WTC11 (cell line): ENCODE measurements at regions not wholly inside any gene's neighbourhood (a gene's known extent, or its start where the extent isn't known, plus 50 kb on each side); places are given as distances from the start of the nearest gene placed in this dataset.

Experiments
- ATAC-seq: fragments of 200-7000 bp; cut with Tn5 transposase; 2 replicates; pipeline ENCODE4 v1.10.0; 2021; ENCODE audit warnings: mild to moderate bottlenecking, moderate library complexity
- CTCF ChIA-PET: fragments of 300-600 bp; sonication (Branson Sonifier 250); formaldehyde crosslinking; loops from one replicate; lab custom pipeline; 2021; ENCODE audit warnings: antibody characterized with exemption; lab: Charles Lee
- POLR2A ChIA-PET: fragments of 350-600 bp; sonication (Branson Sonifier 250); formaldehyde crosslinking; loops from one replicate; lab custom pipeline; 2021; ENCODE audit warnings: antibody characterized with exemption; lab: Charles Lee
- DNase-seq: peaks from one replicate; pipeline ENCODE4 v3.0.0; 2021; ENCODE audit warnings: low spot score
- H3K27ac Mint-ChIP-seq: 2 replicates; pipeline ENCODE4 v1.8.0; 2021; ENCODE audit warnings: mixed read lengths
- H3K27me3 Mint-ChIP-seq: 2 replicates; pipeline ENCODE4 v1.8.0; 2021; ENCODE audit warnings: low read depth, mild to moderate bottlenecking, moderate library complexity, mixed read lengths
- H3K36me3 Mint-ChIP-seq: 2 replicates; pipeline ENCODE4 v1.8.0; 2021; ENCODE audit warnings: mixed read lengths
- H3K4me1 Mint-ChIP-seq: 2 replicates; pipeline ENCODE4 v1.8.0; 2022; ENCODE audit warnings: mixed read lengths
- H3K4me3 Mint-ChIP-seq: 2 replicates; pipeline ENCODE4 v1.8.0; 2021; ENCODE audit warnings: mild to moderate bottlenecking, moderate library complexity, mixed read lengths
- H3K9me3 Mint-ChIP-seq: 2 replicates; pipeline ENCODE4 v1.8.0; 2021; ENCODE audit warnings: mixed read lengths
- ATF1 ChIP-seq: sonication (generic); formaldehyde crosslinking; IDR thresholded peaks from 2 replicates; pipeline ENCODE4 v1.8.1; 2023; ENCODE audit warnings: mild to moderate bottlenecking, moderate library complexity, missing genetic modification reagents
- CREB1 ChIP-seq: sonication (generic); formaldehyde crosslinking; IDR thresholded peaks from 2 replicates; pipeline ENCODE4 v1.8.0; 2023; ENCODE audit warnings: mild to moderate bottlenecking, missing genetic modification reagents
- CREM ChIP-seq: sonication (generic); formaldehyde crosslinking; IDR thresholded peaks from 2 replicates; pipeline ENCODE4 v1.8.1; 2022; ENCODE audit warnings: mild to moderate bottlenecking, missing genetic modification reagents, moderate library complexity
- FOXK1 ChIP-seq: sonication (generic); formaldehyde crosslinking; IDR thresholded peaks from 2 replicates; pipeline ENCODE4 v1.8.0; 2022; ENCODE audit warnings: mild to moderate bottlenecking, moderate library complexity, missing genetic modification reagents
- GRHL2 ChIP-seq: fragments of 250-450 bp; sonication (Bioruptor Pico); IDR thresholded peaks from 2 replicates; pipeline ENCODE4 v1.8.0; 2022; ENCODE audit warnings: mild to moderate bottlenecking, moderate library complexity; ENCODE audit not compliant: insufficient replicate concordance, severe bottlenecking
- JAZF1 ChIP-seq: fragments of 250-450 bp; sonication (Bioruptor Pico); IDR thresholded peaks from 2 replicates; pipeline ENCODE4 v1.9.0; 2021; ENCODE audit warnings: moderate library complexity, mild to moderate bottlenecking, inconsistent platforms
- MXD4 ChIP-seq: fragments of 250-450 bp; sonication (Bioruptor Pico); IDR thresholded peaks from 2 replicates; pipeline ENCODE4 v1.8.0; 2021; ENCODE audit warnings: mild to moderate bottlenecking, moderate library complexity, borderline replicate concordance
- MYBL2 ChIP-seq: sonication (generic); formaldehyde crosslinking; IDR thresholded peaks from 2 replicates; pipeline ENCODE4 v1.8.1; 2023; ENCODE audit warnings: mild to moderate bottlenecking, moderate library complexity, missing genetic modification reagents
- NFATC4 ChIP-seq: fragments of 250-450 bp; sonication (Bioruptor Pico); IDR thresholded peaks from 2 replicates; pipeline ENCODE4 v1.9.0; 2021; ENCODE audit warnings: mild to moderate bottlenecking
- NFE2L1 ChIP-seq: sonication (generic); formaldehyde crosslinking; IDR thresholded peaks from 2 replicates; pipeline ENCODE4 v1.8.1; 2023; ENCODE audit warnings: missing genetic modification reagents
- NR1H2 ChIP-seq: sonication (generic); formaldehyde crosslinking; IDR thresholded peaks from 2 replicates; pipeline ENCODE4 v1.9.0; 2021; ENCODE audit warnings: mild to moderate bottlenecking, moderate library complexity, missing genetic modification reagents
- NR2C2 ChIP-seq: sonication (generic); formaldehyde crosslinking; IDR thresholded peaks from 2 replicates; pipeline ENCODE4 v1.8.0; 2022; ENCODE audit warnings: mild to moderate bottlenecking, missing genetic modification reagents
- RELA ChIP-seq: sonication (generic); formaldehyde crosslinking; IDR thresholded peaks from 2 replicates; pipeline ENCODE4 v1.8.1; 2022; ENCODE audit warnings: missing genetic modification reagents, mild to moderate bottlenecking, borderline replicate concordance
- RORB ChIP-seq: fragments of 250-450 bp; sonication (Bioruptor Pico); IDR thresholded peaks from 2 replicates; pipeline ENCODE4 v1.9.0; 2021; ENCODE audit warnings: mild to moderate bottlenecking
- SP1 ChIP-seq: sonication (generic); formaldehyde crosslinking; conservative IDR thresholded peaks from 2 replicates; pipeline ENCODE4 v1.8.1; 2022; ENCODE audit warnings: missing genetic modification reagents
- TEAD1 ChIP-seq: sonication (generic); formaldehyde crosslinking; IDR thresholded peaks from 2 replicates; pipeline ENCODE4 v1.8.0; 2022; ENCODE audit warnings: mild to moderate bottlenecking, missing genetic modification reagents
- TP53 ChIP-seq: sonication (generic); formaldehyde crosslinking; IDR thresholded peaks from 2 replicates; pipeline ENCODE4 v1.8.1; 2023; ENCODE audit warnings: mild to moderate bottlenecking, missing genetic modification reagents
- ZBTB21 ChIP-seq: sonication (generic); formaldehyde crosslinking; IDR thresholded peaks from 2 replicates; pipeline ENCODE4 v1.8.1; 2023; ENCODE audit warnings: mild to moderate bottlenecking, missing genetic modification reagents, borderline replicate concordance
- ZNF281 ChIP-seq: sonication (generic); formaldehyde crosslinking; IDR thresholded peaks from 2 replicates; pipeline ENCODE4 v1.8.0; 2023; ENCODE audit warnings: mild to moderate bottlenecking, missing genetic modification reagents
- ZNF416 ChIP-seq: fragments of 250-450 bp; sonication (Bioruptor Pico); IDR thresholded peaks from 2 replicates; pipeline ENCODE4 v1.9.0; 2021; ENCODE audit warnings: mild to moderate bottlenecking, inconsistent platforms
- TF ChIP-seq, protein P1 (sequence below): sonication (generic); formaldehyde crosslinking; IDR thresholded peaks from 2 replicates; pipeline ENCODE4 v1.8.0; 2022; ENCODE audit warnings: mild to moderate bottlenecking, missing genetic modification reagents
- TF ChIP-seq, protein P2 (sequence below): sonication (generic); formaldehyde crosslinking; IDR thresholded peaks from 2 replicates; pipeline ENCODE4 v1.8.1; 2023; ENCODE audit warnings: mild to moderate bottlenecking, missing genetic modification reagents, moderate library complexity
- TF ChIP-seq, protein P3 (sequence below): sonication (generic); formaldehyde crosslinking; IDR thresholded peaks from 2 replicates; pipeline ENCODE4 v1.8.1; 2022; ENCODE audit warnings: low read depth, mild to moderate bottlenecking, moderate library complexity, missing genetic modification reagents, borderline replicate concordance
- TF ChIP-seq, protein P4 (sequence below): sonication (generic); formaldehyde crosslinking; IDR thresholded peaks from 2 replicates; pipeline ENCODE4 v1.8.0; 2023; ENCODE audit warnings: missing genetic modification reagents, mild to moderate bottlenecking, borderline replicate concordance
- TF ChIP-seq, protein P5 (sequence below): sonication (generic); formaldehyde crosslinking; IDR thresholded peaks from 2 replicates; pipeline ENCODE4 v1.8.0; 2022; ENCODE audit warnings: mild to moderate bottlenecking, missing genetic modification reagents

- TF ChIP-seq MYBL2 (CRISPR knock-in tag), result no peak
- no peak for TF ChIP-seq NR2C2 (CRISPR knock-in tag)
- TF ChIP-seq RORB, result no peak
- no peak for TF ChIP-seq TEAD1 (CRISPR knock-in tag)
- TF ChIP-seq, protein P1, sequence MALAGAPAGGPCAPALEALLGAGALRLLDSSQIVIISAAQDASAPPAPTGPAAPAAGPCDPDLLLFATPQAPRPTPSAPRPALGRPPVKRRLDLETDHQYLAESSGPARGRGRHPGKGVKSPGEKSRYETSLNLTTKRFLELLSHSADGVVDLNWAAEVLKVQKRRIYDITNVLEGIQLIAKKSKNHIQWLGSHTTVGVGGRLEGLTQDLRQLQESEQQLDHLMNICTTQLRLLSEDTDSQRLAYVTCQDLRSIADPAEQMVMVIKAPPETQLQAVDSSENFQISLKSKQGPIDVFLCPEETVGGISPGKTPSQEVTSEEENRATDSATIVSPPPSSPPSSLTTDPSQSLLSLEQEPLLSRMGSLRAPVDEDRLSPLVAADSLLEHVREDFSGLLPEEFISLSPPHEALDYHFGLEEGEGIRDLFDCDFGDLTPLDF, result no peak
- no peak for TF ChIP-seq ZNF281 (CRISPR knock-in tag)
- TF ChIP-seq JAZF1, result no peak
- TF ChIP-seq CREB1 (CRISPR knock-in tag), result no peak
Measured at GRCh38 chr6:8174571-8174970, 72.2 kb upstream of the EEF1E1 start (continued).

GRCh38 chr6:8172530-8172929, 70.2 kb upstream of the EEF1E1 start:
- no peaks in the 10 kb centered on the region; the same call in 1 of the 2 replicates for H3K27me3 Mint-ChIP-seq
- TF ChIP-seq, protein P2, sequence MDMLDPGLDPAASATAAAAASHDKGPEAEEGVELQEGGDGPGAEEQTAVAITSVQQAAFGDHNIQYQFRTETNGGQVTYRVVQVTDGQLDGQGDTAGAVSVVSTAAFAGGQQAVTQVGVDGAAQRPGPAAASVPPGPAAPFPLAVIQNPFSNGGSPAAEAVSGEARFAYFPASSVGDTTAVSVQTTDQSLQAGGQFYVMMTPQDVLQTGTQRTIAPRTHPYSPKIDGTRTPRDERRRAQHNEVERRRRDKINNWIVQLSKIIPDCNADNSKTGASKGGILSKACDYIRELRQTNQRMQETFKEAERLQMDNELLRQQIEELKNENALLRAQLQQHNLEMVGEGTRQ, result no peak
- TF ChIP-seq SP1 (CRISPR knock-in tag) (no peak), ATF1 (no peak), TP53 (CRISPR knock-in tag) (no peak), RELA (CRISPR knock-in tag) (no peak), ZBTB21 (CRISPR knock-in tag) (no peak), CREM (no peak), NR1H2 (no peak), NFE2L1 (CRISPR knock-in tag) (no peak), GRHL2 (no peak), MXD4 (CRISPR knock-in tag) (no peak), ZNF416 (no peak), NFATC4 (CRISPR knock-in tag) (no peak), FOXK1 (CRISPR knock-in tag) (no peak)
- TF ChIP-seq, protein P3, sequence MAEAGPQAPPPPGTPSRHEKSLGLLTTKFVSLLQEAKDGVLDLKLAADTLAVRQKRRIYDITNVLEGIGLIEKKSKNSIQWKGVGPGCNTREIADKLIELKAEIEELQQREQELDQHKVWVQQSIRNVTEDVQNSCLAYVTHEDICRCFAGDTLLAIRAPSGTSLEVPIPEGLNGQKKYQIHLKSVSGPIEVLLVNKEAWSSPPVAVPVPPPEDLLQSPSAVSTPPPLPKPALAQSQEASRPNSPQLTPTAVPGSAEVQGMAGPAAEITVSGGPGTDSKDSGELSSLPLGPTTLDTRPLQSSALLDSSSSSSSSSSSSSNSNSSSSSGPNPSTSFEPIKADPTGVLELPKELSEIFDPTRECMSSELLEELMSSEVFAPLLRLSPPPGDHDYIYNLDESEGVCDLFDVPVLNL (CRISPR knock-in tag), result no peak
- TF ChIP-seq, protein P4, sequence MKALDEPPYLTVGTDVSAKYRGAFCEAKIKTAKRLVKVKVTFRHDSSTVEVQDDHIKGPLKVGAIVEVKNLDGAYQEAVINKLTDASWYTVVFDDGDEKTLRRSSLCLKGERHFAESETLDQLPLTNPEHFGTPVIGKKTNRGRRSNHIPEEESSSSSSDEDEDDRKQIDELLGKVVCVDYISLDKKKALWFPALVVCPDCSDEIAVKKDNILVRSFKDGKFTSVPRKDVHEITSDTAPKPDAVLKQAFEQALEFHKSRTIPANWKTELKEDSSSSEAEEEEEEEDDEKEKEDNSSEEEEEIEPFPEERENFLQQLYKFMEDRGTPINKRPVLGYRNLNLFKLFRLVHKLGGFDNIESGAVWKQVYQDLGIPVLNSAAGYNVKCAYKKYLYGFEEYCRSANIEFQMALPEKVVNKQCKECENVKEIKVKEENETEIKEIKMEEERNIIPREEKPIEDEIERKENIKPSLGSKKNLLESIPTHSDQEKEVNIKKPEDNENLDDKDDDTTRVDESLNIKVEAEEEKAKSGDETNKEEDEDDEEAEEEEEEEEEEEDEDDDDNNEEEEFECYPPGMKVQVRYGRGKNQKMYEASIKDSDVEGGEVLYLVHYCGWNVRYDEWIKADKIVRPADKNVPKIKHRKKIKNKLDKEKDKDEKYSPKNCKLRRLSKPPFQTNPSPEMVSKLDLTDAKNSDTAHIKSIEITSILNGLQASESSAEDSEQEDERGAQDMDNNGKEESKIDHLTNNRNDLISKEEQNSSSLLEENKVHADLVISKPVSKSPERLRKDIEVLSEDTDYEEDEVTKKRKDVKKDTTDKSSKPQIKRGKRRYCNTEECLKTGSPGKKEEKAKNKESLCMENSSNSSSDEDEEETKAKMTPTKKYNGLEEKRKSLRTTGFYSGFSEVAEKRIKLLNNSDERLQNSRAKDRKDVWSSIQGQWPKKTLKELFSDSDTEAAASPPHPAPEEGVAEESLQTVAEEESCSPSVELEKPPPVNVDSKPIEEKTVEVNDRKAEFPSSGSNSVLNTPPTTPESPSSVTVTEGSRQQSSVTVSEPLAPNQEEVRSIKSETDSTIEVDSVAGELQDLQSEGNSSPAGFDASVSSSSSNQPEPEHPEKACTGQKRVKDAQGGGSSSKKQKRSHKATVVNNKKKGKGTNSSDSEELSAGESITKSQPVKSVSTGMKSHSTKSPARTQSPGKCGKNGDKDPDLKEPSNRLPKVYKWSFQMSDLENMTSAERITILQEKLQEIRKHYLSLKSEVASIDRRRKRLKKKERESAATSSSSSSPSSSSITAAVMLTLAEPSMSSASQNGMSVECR, result no peak
- TF ChIP-seq, protein P5, sequence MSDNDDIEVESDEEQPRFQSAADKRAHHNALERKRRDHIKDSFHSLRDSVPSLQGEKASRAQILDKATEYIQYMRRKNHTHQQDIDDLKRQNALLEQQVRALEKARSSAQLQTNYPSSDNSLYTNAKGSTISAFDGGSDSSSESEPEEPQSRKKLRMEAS (CRISPR knock-in tag), result no peak
- ATAC-seq (no peak), DNase-seq (no peak)
- H3K9me3 Mint-ChIP-seq, result peaks cover 3% of the 10 kb centered on the region; the same call in 1 of the 2 replicates
- 0 out of 2 replicates have a peak, but pooled peaks cover 3% of the 10 kb centered on the region for H3K4me1 Mint-ChIP-seq
- no peak overlapping the region for H3K27ac Mint-ChIP-seq
- H3K4me3 Mint-ChIP-seq, result no peak overlapping the region
- no peaks in the 10 kb centered on the region for H3K36me3 Mint-ChIP-seq
- ChIA-PET CTCF (interaction anchor here (1.0 kb wide), 3 partner anchors 46 to 70 kb away, joined by 3 to 6 read pairs (median 3); partner anchors contain the start of gene EEF1E1), POLR2A (no interaction called here)
